Activated CD8-positive, alpha-beta memory T cell treated with anti-CD3 and anti-CD28 coated beads for 48 hours (primary cell): ENCODE measurements at regions not wholly inside any gene's neighbourhood (a gene's known extent, or its start where the extent isn't known, plus 50 kb on each side); places are given as distances from the start of the nearest gene placed in this dataset.
"Not testable (repeated sequence)": the region's sequence is repeated elsewhere in the genome, so short reads cannot be mapped to it uniquely, and the experiment has no call there.

ENCODE experiments used
- DNase-seq, 3 experiments: peaks; one replicate each; pipeline ENCODE4 v3.0.0-alpha.2; 2020; ENCODE audit warnings: low read depth in 2 of 3, low spot score in 2 of 3

DNA sequence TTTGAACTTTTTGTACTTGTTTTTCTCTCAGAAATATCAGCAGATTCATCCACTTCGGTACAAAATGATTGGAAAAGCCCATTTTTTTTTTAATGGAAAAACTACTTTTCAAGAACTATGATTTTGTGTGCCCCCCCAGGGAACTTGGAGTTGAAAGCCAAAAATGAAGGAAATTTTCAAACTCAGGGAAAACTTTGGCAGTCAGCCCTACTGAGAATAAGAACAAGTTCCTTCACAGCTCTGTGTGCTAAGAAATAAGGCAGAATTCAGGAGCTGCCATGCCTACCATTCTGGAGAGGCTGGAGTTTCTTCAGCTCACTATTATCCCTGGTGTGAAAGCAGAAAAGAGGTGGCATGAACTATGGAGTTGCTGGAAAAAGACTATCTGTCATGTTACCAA lies 226.0 kb upstream of the SLC35G4 start:
- DNase-seq = no peak

DNA sequence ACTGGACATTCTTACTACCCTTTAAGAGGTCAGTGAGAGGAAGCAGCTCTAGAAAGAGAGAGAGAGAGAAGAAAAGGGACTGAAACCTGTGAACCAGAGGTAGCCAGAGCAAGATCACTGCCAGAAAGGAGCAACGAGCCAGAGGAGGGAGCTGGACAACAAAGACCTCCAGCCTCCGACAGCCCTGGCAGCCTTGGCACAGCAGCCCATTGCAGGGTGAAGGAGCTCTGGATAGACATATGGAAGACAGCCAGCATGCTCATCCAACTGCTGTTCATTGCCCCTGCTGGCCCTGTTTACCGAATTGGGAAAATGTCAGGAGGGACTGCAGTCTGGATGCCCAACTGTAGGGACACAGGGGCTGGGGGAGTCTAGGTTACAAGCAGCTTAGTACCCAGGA lies 228.4 kb upstream of the SLC35G4 start:
- DNase-seq = no peak

DNA sequence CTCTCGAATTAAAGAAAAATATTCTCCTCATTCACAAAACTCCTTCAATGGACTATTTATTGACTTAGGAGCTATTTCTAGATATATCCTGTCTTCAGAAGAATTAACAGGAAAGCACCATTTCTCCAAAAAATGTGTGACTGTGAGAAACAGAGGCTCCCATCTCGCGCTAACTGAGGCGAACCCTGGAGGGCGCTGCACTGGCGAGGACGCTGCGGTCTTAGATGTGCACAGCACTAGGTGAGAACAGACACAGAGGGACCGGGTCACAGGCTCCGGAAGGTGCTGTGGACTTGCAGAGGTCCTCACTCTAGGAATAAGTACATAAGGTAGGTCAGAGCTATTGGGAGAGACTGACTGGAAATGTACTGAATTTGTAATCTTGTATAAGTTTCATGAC lies 229.7 kb upstream of the SLC35G4 start:
- no peak for DNase-seq

DNA sequence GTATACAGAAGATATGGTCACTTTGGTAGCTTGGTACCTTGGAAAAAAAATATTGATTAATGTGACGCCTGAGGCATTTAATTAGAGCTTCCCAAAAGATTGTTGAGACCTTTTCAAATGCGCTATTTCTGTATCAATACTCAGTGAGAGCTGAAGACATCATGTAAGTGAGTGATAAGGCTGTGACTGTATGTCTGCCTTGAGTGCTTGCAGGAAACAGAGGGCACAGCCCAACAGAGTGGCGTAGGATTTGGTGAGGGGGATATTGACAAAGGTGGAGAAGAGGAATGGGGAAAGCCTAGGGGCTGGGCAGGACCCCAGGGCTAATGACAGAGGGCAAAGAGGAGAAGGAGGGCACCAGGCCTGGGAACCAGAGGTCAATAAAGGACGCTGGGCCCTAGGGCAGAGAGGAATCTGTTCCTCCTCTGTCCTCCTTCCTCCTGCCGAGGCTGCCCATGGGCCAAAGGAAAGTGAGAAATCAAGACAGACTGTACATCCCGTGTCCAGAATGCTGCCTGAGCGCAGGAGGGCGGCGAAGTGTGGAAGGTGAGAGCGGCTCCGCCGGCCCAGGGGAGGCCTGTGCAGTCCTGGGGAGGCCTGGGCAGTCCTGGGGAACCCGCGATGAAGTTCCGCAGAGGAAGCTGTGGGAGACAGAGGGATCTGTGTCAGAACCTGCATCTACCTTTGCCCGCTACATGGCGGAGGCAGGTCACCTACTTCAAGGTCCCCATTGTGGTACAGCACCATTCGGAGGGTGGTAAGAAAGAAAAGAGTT lies 228.6 kb upstream of the PIEZO2 start:
- no peak for DNase-seq

DNA sequence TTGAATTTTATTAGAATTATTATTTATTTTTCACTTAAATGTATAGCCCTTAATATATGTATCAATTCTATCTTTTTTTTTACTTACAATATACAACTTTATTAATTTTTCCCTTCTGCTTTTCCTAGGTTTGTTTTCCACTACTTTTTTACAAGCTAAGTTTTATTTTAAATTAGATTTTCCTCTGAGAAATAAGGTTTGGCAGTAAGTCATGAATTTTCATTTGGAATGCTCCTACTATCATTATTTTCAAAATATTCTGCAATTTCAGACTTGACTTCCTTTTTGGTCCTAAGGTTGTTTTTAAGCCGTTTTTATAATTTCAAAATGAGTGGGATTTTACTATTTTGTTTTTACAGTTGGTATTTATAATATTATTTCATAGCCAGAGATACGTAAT lies 222.8 kb upstream of the PIEZO2 start:
- no peak for DNase-seq

DNA sequence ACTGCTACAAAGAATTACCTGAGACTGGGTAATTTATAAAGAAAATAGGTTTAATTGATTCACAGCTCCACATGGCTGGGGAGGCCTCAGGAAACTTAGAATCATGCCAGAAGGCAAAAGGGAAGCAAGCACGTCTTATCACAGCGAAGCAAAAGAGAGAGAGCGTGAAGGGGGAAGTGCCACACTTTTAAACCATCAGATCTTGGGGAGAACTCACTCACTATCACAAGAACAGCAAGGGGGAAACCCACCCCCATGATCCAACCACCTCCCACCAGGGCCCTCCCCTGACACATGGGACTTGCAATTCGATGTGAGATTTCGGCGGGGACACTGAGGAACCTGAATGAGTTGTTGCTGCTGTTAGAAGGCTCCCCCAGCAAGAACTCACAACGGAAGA lies 220.2 kb upstream of the PIEZO2 start:
- DNase-seq = no peak

DNA sequence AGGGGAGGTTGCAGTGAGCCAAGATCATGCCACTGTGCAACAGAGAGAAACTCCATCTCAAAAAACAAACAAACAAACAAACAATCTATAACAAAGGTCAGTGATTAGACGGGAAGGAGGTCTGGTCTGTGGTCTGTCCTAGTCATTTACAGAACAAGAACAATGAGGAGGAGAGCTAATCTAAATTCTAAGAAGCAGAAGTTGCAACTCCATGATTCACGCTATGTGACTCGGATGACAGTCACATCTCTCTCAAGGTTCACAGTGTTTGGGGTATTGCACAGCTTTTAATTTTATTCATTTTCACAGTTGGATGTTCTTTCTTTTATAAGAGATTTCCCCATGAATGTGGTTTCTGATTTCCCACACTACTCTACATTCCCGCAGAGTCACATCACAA lies 218.7 kb upstream of the PIEZO2 start:
- DNase-seq = no peak

DNA sequence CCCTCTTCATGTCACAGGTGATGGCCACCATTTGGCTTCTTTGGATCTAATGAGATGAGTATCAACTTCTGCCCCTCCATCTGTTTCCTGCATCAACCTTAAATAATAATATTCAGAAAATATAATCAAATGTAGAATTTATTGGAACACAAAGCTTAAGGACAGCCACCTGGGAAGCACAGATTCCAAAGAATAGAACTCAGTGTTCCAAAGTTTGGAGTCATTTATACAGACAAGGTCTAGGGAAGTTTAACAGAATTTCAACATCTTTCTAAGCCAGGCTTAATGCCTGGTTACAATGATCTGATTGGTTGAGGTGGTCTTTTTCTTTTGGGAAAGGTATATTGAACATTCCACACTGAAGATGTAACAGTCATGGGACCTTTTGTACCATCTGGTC lies 218.0 kb upstream of the PIEZO2 start:
- no peak for DNase-seq

DNA sequence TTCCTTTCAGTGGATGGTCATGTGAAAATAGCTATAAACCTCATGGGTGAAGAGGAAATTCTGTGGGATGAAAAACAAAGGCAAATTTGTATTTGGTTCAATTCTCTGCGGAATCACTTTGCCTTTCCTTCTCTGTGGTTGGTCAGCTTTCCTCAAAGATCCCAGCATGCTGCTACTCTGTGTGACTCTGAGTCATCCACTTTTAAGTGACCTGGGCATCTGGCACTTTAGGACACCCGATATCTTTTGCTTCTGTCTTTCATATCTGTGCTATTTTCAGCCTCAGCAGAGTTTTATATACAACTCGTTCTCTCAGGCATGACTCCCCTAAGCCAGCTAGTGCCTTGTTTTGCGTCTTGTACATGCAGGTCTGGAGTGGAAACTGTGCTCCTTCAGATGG lies 217.0 kb upstream of the PIEZO2 start:
- DNase-seq = no peak

DNA sequence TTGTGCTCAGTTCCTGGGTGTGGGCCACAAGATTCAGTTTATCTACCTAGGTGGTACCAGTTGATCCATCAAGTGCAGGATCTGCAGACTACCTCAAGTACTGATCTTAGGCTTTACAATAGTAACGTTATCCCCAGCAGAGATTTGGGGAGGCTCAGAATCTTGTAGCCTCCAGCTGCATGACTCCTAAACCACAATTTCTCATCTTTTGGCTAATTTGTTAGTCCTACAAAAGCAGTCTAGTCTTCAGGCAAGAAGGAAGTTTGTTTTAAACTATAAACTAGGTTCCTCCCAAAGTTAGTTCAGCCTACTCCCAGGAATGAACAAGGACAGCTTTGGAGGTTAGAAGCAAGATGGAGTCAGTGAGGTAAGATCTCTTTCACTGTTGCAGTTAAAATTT lies 213.5 kb upstream of the PIEZO2 start:
- no peak for DNase-seq

DNA sequence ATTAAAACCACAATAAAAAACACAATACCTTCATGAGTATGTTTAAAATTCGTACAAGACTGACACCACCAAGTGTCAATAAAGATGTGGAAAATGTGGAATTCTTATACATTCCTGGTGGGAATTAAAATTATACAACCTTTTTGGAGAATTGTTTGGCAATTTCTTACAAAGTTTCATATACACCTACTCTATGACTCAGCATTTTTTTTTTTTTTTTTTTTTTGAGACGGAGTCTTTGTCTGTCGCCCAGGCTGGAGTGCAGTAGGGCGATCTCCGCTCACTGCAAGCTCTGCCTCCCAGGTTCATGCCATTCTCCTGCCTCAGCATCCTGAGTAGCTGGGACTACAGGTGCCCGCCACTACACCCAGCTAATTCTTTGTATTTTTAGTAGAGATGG lies 212.5 kb upstream of the PIEZO2 start:
- DNase-seq = not testable (repeated sequence)

DNA sequence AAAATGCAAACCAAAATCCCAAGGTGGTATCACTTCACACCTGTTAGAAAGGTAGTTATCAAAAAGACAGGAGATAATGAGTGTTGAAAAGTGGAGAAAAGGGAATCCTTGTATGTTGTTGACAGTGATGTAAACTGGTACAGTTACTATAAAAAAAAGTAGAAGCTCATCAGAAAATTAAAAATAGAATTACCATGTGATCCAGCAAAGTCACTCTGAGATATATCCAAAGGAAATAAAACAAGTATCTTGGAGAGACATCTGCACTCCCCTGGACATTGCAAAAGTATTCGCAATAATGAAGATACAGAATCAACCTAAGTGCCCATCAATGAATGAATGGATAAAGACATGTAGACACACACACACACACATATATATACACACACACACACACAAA lies 208.3 kb upstream of the PIEZO2 start:
- DNase-seq = no peak

DNA sequence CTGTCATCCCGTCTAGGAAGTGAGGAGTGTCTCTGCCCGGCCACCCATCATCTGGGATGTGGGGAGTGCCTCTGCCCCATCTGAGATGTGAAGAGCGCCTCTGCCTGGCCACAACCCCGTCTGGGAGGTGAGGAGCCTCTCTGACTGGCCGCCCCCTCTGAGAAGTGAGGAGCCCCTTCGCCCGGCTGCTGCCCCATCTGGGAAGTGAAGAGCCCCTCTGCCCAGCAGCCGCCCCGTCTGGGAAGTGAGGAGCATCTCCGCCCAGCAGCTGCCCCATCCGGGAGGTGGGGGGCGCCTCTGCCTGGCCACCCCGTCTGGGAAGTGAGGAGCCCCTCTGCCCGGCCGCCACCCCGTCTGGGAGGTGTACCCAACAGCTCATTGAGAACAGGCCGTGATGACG lies 195.2 kb upstream of the PIEZO2 start:
- DNase-seq = not testable (repeated sequence)

DNA sequence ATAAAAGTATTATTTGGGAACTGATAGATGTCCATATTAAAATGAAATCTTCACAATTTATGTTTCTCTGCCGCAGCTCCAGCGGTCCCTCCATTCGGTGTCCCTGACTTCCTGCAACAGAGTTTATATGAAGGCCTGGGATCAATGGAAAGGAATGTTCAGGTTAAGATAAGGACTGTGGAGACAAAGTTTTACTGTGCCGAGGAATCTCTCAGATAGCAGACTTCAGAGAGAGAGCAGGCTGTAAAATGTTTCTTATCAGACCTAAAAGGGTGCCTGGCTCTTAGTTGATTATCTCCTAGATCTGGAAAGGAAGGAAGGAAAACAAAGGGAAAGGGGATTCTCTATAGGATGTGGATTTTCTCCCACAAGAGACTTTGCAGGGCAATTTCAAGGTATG lies 193.7 kb upstream of the PIEZO2 start:
- no peak for DNase-seq

DNA sequence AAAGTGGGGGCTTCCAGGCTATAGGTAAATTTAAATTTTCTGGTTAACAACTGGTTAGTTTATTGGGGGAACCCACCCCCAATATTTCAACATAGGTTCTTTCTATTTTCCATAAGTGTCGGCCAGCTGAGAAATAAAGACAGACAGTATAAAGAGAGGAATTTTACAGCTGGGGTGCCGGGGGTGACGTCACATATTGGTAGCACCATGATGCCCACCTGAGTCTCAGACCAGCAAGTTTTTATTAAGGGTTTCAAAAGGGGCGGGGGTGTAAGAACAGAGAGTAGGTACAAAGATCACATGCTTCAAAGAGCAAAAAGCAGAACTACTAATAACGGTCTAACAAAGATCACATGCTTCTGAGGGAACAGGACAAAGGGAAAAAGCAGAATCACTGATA lies 192.7 kb upstream of the PIEZO2 start:
- not testable (repeated sequence) for DNase-seq

DNA sequence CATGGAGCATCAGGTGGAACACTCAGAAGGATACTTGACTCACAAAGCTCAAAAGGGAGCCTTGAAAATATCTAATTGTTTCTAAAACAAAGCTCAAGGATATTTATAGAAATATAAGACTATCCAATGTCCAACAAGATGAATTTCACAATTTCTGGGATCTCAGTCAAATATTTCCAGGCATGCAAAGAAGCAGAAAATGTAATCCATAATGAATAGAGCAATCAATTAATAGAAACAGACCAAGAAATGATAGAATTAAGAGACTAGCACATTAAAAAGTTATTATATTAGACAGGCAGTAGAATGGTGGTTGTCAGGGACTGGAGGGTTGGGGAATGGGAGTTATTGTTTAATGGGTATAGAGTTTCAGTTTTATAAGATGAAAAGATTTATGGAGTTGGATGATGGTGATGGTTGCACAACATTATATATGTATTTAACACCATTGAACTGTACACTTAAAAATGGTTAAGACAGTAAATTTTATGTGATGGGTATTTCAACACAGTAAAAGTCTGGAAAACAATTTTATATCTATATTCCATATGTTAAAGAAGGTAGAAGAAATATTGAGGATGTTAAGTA lies 189.9 kb upstream of the PIEZO2 start:
- DNase-seq = no peak

DNA sequence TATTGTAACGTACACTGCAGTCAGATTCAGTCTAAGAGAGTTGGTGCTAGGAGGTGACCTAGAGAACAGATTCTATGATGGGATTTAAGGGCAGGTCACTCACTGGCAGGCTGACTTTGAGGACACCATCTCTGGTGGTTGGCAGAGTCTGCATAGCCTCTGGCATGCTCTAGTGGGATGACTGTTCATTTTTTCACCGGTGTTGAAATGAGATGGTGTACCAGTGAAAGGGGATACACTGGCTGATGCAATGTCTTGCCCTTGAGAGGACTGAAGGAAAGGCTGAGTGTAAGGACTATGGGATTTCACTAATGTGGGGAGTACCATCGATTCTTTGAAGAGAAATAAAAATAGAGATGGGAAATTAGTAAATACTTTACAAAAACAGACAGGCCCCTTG lies 186.9 kb upstream of the PIEZO2 start:
- DNase-seq = no peak

DNA sequence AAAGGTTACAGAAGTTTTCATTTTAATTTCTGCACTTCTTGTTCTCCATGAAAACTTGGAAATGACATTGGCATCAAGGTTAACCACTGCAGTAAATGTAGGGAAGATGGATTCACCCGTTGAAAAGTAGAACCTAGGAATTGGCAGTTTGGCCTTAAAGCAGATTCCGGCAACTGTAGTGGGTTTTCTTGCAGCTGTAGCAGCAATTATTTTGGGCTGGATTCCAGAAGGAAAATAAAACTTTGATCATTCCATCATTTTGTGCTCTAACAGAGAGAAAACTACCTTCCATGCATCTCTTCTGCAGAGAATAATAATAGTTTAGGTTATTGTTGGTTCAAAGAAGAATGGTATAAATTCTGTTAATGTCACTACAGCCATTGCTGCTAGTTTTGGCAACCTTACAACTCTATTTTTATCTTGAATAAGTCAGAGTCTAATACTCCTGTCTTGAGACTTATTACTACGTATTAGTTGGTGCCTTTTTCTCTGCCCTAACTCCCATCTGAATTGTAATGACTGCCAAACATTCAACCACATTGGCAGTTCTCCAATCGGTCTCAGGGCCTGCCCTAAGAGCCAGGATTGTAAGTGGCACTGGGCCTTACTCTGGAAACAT lies 178.1 kb upstream of the PIEZO2 start:
- no peak for DNase-seq

DNA sequence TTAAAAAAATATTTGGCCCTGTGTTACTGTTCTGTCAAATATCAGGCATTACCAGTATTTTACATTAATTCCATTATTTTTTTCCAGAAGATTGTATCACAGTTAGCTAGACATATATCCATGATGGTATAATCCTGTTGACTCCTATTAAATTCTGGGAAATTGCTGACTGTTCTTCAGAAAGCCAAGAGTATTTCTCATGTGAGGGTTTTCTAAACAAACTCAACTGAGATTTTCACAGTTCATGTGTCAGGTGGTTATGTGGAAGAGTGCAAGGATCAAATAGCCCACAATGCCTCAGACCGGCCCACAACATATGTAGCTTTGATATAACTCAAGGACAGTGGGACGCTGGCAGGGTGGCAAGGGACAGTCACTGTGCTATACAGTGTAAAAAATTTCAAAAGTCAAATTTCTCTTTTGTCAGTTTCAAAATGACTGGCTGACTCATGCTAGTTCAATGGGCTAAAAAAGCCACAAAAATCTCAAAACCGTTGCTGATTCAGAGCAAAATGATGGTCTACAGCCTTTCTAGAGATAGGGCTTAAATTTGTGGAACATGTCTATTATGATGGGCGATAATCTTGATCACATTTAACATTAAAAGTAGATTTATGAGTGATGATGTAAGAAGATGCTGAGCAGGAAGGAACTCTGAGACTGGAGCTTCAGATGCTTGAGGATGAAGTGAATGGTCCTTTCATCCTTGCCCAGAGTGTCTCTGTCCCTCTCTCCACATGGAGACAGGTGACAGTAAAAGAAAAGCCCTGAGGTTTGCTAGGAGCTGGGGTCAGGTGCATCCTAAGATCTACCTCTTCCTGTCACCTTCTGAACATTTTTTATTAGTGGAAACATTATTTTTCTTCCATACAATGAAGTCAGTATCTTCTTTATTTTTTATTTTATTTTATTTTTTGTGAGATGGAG lies 175.8 kb upstream of the PIEZO2 start:
- DNase-seq = no peak

DNA sequence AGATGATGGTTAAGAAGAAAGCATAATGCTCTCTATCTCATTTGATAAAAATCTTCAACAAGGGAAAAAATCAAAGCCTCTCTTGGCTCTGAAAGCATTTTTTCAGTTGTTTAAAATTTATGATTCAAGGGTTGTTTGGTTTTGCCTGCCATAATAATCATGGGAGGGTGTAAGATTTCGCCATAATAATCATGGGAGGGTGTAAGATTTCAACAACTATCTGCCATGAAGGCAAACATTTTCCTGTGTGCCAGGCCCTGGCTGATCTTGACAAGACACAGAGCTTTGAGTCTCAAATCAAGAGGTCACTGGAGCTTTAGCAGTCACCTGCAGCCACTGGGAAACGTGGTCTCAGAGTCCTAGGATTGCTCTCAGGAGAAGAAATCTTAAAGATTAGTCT lies 175.1 kb upstream of the PIEZO2 start:
- DNase-seq = no peak

DNA sequence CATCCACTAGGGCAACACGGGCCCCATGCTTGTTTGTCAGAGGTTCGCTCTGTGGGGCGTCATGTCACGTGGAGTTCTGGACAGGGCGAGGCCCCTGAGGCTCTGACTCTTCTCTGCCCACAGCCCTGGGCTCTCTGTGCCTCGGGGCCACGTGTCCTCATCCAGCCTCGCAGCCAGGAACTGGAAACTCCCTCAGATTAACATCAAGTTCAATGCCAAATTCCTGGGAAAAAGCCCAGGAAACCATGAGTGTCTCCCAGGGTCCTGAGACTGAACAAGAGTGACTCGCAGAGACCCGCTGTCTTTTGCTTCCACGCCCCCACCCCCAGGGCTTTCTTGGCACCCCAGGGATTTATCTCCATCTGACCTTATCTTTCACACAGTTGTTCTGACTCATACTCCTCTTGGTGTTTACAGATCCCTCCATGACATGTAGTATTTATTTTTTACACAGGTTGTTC lies 174.0 kb upstream of the PIEZO2 start:
- DNase-seq = no peak

DNA sequence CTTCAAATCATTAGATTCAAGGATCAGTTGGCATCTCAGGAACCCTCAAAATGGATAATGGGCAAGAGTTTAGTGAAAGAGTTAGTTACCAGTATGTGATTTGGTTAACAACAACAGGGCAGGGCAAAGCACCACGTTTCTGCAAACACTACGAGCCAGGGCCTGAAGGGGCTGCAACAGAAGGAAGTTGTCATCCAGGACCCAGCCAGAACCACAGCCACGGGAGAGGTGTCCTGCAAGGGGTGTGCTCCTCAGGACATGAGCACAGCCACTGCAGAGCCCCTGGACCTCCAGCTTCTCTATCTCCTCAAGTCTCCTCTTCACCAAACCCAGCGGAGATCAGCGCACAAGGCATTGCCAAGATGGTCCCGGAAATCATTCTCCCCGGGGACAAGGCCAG lies 173.3 kb upstream of the PIEZO2 start:
- no peak for DNase-seq
